Fibroblast of mammary gland (primary cell): ENCODE measurements at regions not wholly inside any gene's neighbourhood (a gene's known extent, or its start where the extent isn't known, plus 50 kb on each side); places are given as distances from the start of the nearest gene placed in this dataset.

Source experiments
- DNase-seq: peaks from one replicate; pipeline ENCODE4 v3.0.0-alpha.2; 2010; ENCODE audit warnings: low read depth
- H3K4me3 ChIP-seq: 2 replicates; pipeline ENCODE4 v1.5.1; 2011; ENCODE audit warnings: low read depth, mild to moderate bottlenecking, low read length, moderate library complexity; ENCODE audit not compliant: control insufficient read depth
- CTCF ChIP-seq: conservative IDR thresholded peaks from 2 replicates; pipeline ENCODE4 v1.5.1; 2011; ENCODE audit warnings: low read depth, low read length, inconsistent platforms; ENCODE audit not compliant: control insufficient read depth, insufficient read depth

GRCh38 chr1:59078070-59078800 lies 218.7 kb upstream of the FGGY start:
- no peak for TF ChIP-seq CTCF
- no peak for DNase-seq

GRCh38 chr1:59078866-59079265 lies 218.0 kb upstream of the FGGY start:
- no peak for TF ChIP-seq CTCF
- H3K4me3 ChIP-seq: no peak overlapping the region
- DNase-seq: no peak

More at GRCh38 chr1:59078070-59078800, 218.7 kb upstream of the FGGY start:
- H3K4me3 ChIP-seq: no peak overlapping the region

DNA sequence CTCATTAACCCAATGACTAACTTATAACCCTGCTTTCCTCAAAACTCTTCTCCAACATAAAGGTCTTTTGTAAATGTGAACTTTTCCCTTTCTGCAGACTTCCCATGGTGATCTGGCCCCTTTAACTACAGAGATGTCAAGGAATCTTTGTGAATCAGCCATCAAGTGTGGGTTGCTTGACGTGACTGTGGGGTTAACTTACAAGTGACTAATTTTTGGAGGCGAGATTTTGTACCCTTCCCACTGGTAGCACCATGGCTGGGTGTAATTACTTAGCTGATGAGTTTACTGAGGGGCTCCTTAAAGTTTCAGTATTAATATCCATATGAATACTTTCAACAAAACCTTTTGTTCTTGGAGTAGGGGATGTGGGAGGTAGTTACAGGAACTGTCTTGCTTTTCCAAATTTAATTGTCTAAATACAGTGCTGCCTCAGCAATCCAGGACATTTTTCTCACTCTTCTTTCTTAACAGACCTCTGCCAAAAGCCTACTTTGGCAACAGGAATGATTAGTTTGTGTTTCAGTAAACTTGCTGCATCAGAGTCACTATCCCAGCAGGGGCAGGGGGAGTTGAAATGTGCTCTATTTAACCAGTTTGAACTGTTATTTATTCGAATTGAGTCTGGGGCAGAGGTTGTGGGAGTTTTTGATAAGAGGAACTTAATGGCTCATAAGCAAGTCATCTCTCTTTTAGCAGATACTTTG lies 217.3 kb upstream of the FGGY start:
- no peak for TF ChIP-seq CTCF
- no peak overlapping the region for H3K4me3 ChIP-seq
- DNase-seq: peak; percentile 66

DNA sequence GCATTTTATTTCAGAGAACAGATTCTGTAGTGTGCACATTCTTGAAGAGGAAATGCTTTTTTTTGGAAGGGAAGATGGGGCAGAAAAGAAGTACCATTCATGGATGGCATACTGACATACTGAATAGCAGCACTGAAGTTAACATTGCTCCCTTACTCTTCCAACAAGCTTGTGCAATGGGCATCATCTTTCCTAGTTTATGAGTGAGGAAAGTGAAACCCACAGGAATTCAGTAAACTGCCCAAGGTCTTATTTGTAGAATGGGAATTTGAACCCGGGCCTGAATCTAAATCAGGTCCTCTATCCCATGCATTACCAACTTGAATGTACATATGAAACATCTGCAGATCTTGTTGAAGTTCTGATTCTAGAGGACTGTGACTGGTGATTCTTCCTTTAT lies 215.7 kb upstream of the FGGY start:
- H3K4me3 ChIP-seq: no peak overlapping the region
- no peak for TF ChIP-seq CTCF
- DNase-seq: no peak

GRCh38 chr1:59081795-59082194 lies 215.1 kb upstream of the FGGY start:
- DNase-seq: peak; percentile 74
- no peak for TF ChIP-seq CTCF
- no peak overlapping the region for H3K4me3 ChIP-seq

- DNase-seq: no peak
- no peak for TF ChIP-seq CTCF
- no peak overlapping the region for H3K4me3 ChIP-seq
Measured at GRCh38 chr1:59083946-59084865, 212.7 kb upstream of the FGGY start.
